HEK293T (cell line): ENCODE measurements at regions not wholly inside any gene's neighbourhood (a gene's known extent, or its start where the extent isn't known, plus 50 kb on each side); places are given as distances from the start of the nearest gene placed in this dataset.

ENCODE experiments used
- BHLHE40 ChIP-seq: fragments of 450-650 bp; IDR thresholded peaks from 2 replicates; pipeline ENCODE4 v1.6.1; 2016; ENCODE audit warnings: mild to moderate bottlenecking, moderate library complexity, borderline replicate concordance
- ELF4 ChIP-seq: fragments of 450-650 bp; IDR thresholded peaks from 2 replicates; pipeline ENCODE4 v1.6.1; 2017; ENCODE audit warnings: antibody characterized with exemption
- FOXK2 ChIP-seq: fragments of 450-650 bp; IDR thresholded peaks from 2 replicates; pipeline ENCODE4 v1.6.1; 2016; ENCODE audit warnings: mild to moderate bottlenecking
- FOXM1 ChIP-seq: fragments of 450-650 bp; IDR thresholded peaks from 2 replicates; pipeline ENCODE4 v1.6.1; 2017; ENCODE audit warnings: mild to moderate bottlenecking, borderline replicate concordance
- NFRKB ChIP-seq: fragments of 450-650 bp; IDR thresholded peaks from 2 replicates; pipeline ENCODE4 v1.6.1; 2016; ENCODE audit warnings: mild to moderate bottlenecking, moderate library complexity
- SP1 ChIP-seq: fragments of 450-650 bp; IDR thresholded peaks from 2 replicates; pipeline ENCODE4 v1.6.1; 2017

GRCh38 chr10:128908099-128908498, 558.9 kb upstream of the MGMT start:
- TF ChIP-seq SP1 (no peak), FOXM1 (no peak), ELF4 (no peak), BHLHE40 (no peak), NFRKB (no peak), FOXK2 (no peak)
